ENCODE measurements at regions not wholly inside any gene's neighbourhood (a gene's known extent, or its start where the extent isn't known, plus 50 kb on each side); places are given as distances from the start of the nearest gene placed in this dataset.
"Not testable (repeated sequence)": the region's sequence is repeated elsewhere in the genome, so short reads cannot be mapped to it uniquely, and the experiment has no call there.

GRCh38 chr10:124323806-124324205, 94.9 kb downstream of the OAT start:
- no peak for DNase-seq

- DNase-seq: no peak
Observed at GRCh38 chr10:124323111-124323725, 95.5 kb downstream of the OAT start.

- DNase-seq: no peak
Observed at GRCh38 chr10:124322191-124322980, 96.3 kb downstream of the OAT start.

- no peak for DNase-seq
Observed at GRCh38 chr10:124321433-124322089, 97.2 kb downstream of the OAT start.

GRCh38 chr10:124320778-124321432, 97.8 kb downstream of the OAT start:
- no peak for DNase-seq

- no peak for DNase-seq
Observed at GRCh38 chr10:124319926-124320391, 98.8 kb downstream of the OAT start.

GRCh38 chr10:124319520-124319919, 99.2 kb downstream of the OAT start:
- DNase-seq: not testable (repeated sequence)

GRCh38 chr10:124318811-124319210, 99.9 kb downstream of the OAT start:
- no peak for DNase-seq

- no peak for DNase-seq
Observed at GRCh38 chr10:124318076-124318475, 100.6 kb downstream of the OAT start.

- DNase-seq: no peak
Observed at GRCh38 chr10:124316326-124316725, 102.4 kb downstream of the OAT start.

GRCh38 chr10:124315591-124316270, 103.0 kb downstream of the OAT start:
- no peak for DNase-seq

GRCh38 chr10:124313374-124313773, 105.3 kb downstream of the OAT start:
- no peak for DNase-seq

- DNase-seq: no peak
Observed at GRCh38 chr10:124308811-124309210, 109.9 kb downstream of the OAT start.

GRCh38 chr10:124308056-124308645, 110.6 kb downstream of the OAT start:
- no peak for DNase-seq

- DNase-seq: no peak
Observed at GRCh38 chr10:124307591-124307990, 111.1 kb downstream of the OAT start.

GRCh38 chr10:124306922-124307371, 111.8 kb downstream of the OAT start:
- peak; percentile 18 for DNase-seq

- no peak for DNase-seq
Observed at GRCh38 chr10:124306520-124306919, 112.2 kb downstream of the OAT start.

GRCh38 chr10:124305984-124306383, 112.7 kb downstream of the OAT start:
- no peak for DNase-seq

- DNase-seq: no peak
Observed at GRCh38 chr10:124305131-124305530, 113.6 kb downstream of the OAT start.

GRCh38 chr10:124303662-124304418, 114.9 kb downstream of the OAT start:
- DNase-seq: no peak

- no peak for DNase-seq
Observed at GRCh38 chr10:124302951-124303505, 115.7 kb downstream of the OAT start.
